Smooth muscle cell (in vitro differentiated cells): ENCODE measurements at regions not wholly inside any gene's neighbourhood (a gene's known extent, or its start where the extent isn't known, plus 50 kb on each side); places are given as distances from the start of the nearest gene placed in this dataset.

Source experiments
- DNase-seq: peaks from one replicate; lab custom pipeline; 2025; ENCODE audit not compliant: unreplicated experiment; lab: John Stamatoyannopoulos, UW
- H2AFZ ChIP-seq: fragments of 200-600 bp; sonication (generic); 2 replicates; pipeline ENCODE4 v1.6.0; 2016; ENCODE audit warnings: antibody characterized with exemption, low read depth, mild to moderate bottlenecking
- H3F3A ChIP-seq: fragments of 200-600 bp; sonication (generic); 2 replicates; pipeline ENCODE4 v1.6.0; 2017; ENCODE audit warnings: antibody characterized with exemption, low read depth
- H3K27ac ChIP-seq: fragments of 200-600 bp; sonication (generic); 2 replicates; pipeline ENCODE4 v1.5.1; 2016; ENCODE audit warnings: low read depth, mild to moderate bottlenecking
- H3K27me3 ChIP-seq: fragments of 200-600 bp; sonication (generic); 2 replicates; pipeline ENCODE4 v1.6.1; 2016; ENCODE audit warnings: low read depth, mild to moderate bottlenecking
- H3K36me3 ChIP-seq: fragments of 200-600 bp; sonication (generic); 2 replicates; pipeline ENCODE4 v1.5.1; 2016; ENCODE audit warnings: low read depth
- H3K4me1 ChIP-seq: fragments of 200-600 bp; sonication (generic); 2 replicates; pipeline ENCODE4 v1.5.1; 2016; ENCODE audit warnings: low read depth
- H3K4me2 ChIP-seq: fragments of 200-600 bp; sonication (generic); 2 replicates; pipeline ENCODE4 v1.6.0; 2016; ENCODE audit warnings: mild to moderate bottlenecking
- H3K4me3 ChIP-seq: fragments of 200-600 bp; sonication (generic); 2 replicates; pipeline ENCODE4 v1.5.1; 2016; ENCODE audit warnings: mild to moderate bottlenecking
- H3K79me2 ChIP-seq: fragments of 200-600 bp; sonication (generic); 2 replicates; pipeline ENCODE4 v1.6.0; 2016; ENCODE audit warnings: low read depth, mild to moderate bottlenecking
- H3K9ac ChIP-seq: fragments of 200-600 bp; sonication (generic); 2 replicates; pipeline ENCODE4 v1.6.0; 2016; ENCODE audit warnings: low read depth
- H3K9me3 ChIP-seq: fragments of 200-600 bp; sonication (generic); replicated peaks from 2 replicates; pipeline ENCODE4 v1.5.1; 2016; ENCODE audit warnings: low read depth
- H4K20me1 ChIP-seq: fragments of 200-600 bp; sonication (generic); 2 replicates; pipeline ENCODE4 v1.6.0; 2016; ENCODE audit warnings: low read depth
- CTCF ChIP-seq: fragments of 200-600 bp; sonication (generic); IDR thresholded peaks from 2 replicates; pipeline ENCODE4 v1.5.1; 2017; ENCODE audit warnings: borderline replicate concordance, mild to moderate bottlenecking, antibody characterized with exemption; ENCODE audit not compliant: insufficient read depth, poor library complexity, severe bottlenecking
- WGBS: methylation state at CpG from one replicate; pipeline ENCODE4 v1.1.7; 2016; ENCODE audit warnings: low lambda C conversion rate; 5-methylcytosine and 5-hydroxymethylcytosine counted together

- Histone ChIP-seq H3K4me3 (no peak overlapping the region), H3K27ac (no peak overlapping the region), H3K79me2 (no peaks in the 10 kb centered on the region), H3K36me3 (no peaks in the 10 kb centered on the region), H4K20me1 (no peaks in the 10 kb centered on the region), H3F3A (peaks cover 10% of the 10 kb centered on the region), H3K9ac (no peak overlapping the region), H3K9me3 (no peaks in the 10 kb centered on the region), H3K27me3 (no peaks in the 10 kb centered on the region), H2AFZ (no peak overlapping the region), H3K4me1 (peaks cover 13% of the 10 kb centered on the region), H3K4me2 (peak overlapping the region; percentile 19)
- no peak for DNase-seq
- TF ChIP-seq CTCF, result no peak
- 37% methylated on average over 13 of the region's 13 CpGs for WGBS
Measured at GRCh38 chr15:77550301-77551251, 82.1 kb downstream of the LINGO1 start.

GRCh38 chr15:77549576-77550288 lies 83.0 kb downstream of the LINGO1 start:
- Histone ChIP-seq H3K27me3 (no peaks in the 10 kb centered on the region), H2AFZ (no peak overlapping the region), H3K4me1 (peaks cover 9% of the 10 kb centered on the region), H3K9me3 (no peaks in the 10 kb centered on the region), H3K79me2 (no peaks in the 10 kb centered on the region), H3K4me3 (no peak overlapping the region), H3K36me3 (no peaks in the 10 kb centered on the region), H3K4me2 (no peak overlapping the region), H3K27ac (no peak overlapping the region), H3K9ac (no peak overlapping the region), H4K20me1 (no peaks in the 10 kb centered on the region), H3F3A (peaks cover 10% of the 10 kb centered on the region)
- TF ChIP-seq CTCF, result no peak
- no peak for DNase-seq
- 87% methylated on average over 5 of the region's 5 CpGs for WGBS

GRCh38 chr15:77548589-77549557 lies 83.8 kb downstream of the LINGO1 start:
- DNase-seq, result no peak
- no peak for TF ChIP-seq CTCF
- H3F3A ChIP-seq, result peaks cover 10% of the 10 kb centered on the region
- H3K9ac ChIP-seq, result no peak overlapping the region
- H4K20me1 ChIP-seq, result no peaks in the 10 kb centered on the region
- H3K27me3 ChIP-seq, result no peaks in the 10 kb centered on the region
- H2AFZ ChIP-seq, result no peak overlapping the region
- no peaks in the 10 kb centered on the region for H3K9me3 ChIP-seq
- no peaks in the 10 kb centered on the region for H3K36me3 ChIP-seq
- no peak overlapping the region for H3K27ac ChIP-seq
- H3K4me3 ChIP-seq, result no peak overlapping the region
- H3K79me2 ChIP-seq, result no peaks in the 10 kb centered on the region
- 86% methylated on average over 23 of the region's 23 CpGs for WGBS
- no peak overlapping the region for H3K4me2 ChIP-seq
- H3K4me1 ChIP-seq, result peaks cover 6% of the 10 kb centered on the region
